ENCODE measurements at regions not wholly inside any gene's neighbourhood (a gene's known extent, or its start where the extent isn't known, plus 50 kb on each side); places are given as distances from the start of the nearest gene placed in this dataset.

DNA sequence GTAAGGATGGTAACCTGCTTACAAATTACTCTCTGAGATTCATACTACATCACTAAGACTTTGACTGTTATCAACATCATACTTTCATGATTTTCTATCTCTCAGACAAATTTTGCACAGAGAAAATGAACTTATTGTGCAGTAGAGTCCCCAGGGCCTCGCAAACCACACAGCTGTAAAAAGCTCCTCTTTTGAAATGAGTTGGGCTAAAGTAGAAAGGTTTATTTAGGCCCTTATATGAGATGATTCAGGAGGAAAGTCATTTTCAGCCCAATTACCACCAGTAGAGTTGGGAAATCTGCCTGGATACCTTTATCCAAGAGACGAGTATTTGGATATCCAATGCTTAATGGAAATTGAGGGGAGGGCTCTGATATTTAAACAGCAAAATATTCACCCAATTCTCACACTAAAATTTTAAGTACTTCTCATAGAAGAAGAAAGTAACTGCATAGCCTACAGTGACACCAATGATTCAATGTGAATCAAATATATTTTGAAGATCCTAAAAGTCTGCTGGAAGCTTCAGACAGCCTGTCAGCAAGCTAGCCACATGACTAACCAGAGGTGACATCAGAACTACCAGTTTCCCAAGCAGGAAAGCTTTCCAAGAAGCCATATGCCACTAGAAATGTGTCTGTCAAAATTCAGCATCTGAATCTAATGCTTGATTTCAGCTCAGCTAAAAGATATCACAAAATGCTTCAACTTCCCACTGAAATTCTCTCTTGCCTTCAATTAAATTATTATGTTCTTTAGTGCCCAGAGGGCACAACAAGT, 190.1 kb upstream of the SYT1 start:
- DNase-seq (ENCODE audit: extremely low read depth, low read depth, low spot score): no peak

DNA sequence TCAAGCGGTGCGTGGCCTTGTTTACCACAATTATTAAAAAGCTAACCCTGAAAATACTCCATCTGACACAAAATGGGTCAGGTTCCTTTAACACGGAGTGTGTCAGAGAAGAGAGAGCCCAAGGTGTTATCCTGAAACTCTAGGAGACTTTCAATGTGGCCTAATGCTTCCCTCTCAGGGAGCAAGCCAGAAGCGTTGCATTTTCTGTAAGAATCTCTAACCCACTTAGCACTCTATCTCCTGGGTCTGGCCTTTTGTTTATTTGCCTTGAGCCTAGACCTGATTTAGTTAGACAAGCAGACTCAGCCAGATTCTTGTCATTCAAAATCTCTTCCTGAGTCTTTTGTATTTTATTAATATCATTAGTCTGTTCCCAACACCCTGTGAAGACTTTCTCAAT, 184.0 kb upstream of the SYT1 start:
- no peak for DNase-seq (ENCODE audit: extremely low read depth, low read depth, low spot score)

DNA sequence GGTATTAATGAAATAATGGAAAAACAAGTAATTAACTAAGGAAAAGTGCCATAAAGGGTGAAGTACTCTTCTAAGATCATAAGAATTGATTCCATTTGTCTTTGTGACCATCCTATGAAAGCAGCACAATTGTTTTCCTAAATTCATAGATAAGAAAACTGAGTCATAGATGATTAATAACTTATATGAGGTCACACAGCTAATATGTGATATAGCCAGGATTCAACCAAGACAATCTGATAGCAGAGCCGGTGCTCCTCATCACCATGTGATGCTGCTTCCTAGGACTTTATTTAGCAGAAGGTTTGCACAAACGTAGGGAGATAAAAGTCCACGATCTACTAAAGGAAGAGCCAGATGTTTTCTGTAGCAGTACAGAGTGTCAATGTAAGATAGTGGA, 181.5 kb upstream of the SYT1 start:
- no peak for DNase-seq (ENCODE audit: extremely low read depth, low read depth, low spot score)

DNA sequence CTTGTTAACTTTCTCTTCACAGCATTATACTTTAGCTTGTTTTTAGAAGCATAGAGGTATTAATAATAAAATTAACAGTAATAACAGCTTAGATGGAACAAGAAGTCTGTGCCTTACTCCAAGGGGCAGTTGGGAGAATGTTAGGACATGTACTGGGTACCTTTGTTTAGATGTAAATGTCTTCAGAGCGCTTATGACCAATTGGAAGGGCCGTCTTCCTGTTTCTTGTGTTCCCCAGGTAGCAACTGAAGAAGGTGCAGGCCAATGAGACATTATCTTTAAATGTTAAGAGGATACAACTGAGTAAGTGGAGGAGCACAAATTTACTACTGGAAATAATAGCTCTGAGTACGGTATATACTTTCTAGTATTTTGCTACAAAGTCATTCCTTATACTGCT, 180.9 kb upstream of the SYT1 start:
- no peak for DNase-seq (ENCODE audit: extremely low read depth, low read depth, low spot score)

DNA sequence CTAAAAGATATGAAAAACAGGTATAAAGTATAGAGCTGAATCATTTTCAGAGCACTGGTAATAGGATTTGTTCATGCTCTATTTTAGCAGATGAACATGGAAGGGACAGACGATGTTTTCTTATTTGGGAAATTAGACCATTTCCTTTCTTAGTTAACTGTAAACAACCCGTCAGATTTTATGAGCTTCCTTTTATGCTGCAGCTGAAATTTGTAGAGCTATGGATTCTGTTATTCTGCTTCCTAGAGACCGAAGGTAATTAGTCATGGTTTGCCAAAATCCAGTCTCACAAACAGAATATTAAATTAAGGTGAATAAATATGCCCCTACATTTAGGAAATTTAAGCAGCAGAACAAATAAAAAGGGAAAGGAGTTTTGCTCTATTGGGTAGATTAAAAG, 180.2 kb upstream of the SYT1 start:
- no peak for DNase-seq (ENCODE audit: extremely low read depth, low read depth, low spot score)

DNA sequence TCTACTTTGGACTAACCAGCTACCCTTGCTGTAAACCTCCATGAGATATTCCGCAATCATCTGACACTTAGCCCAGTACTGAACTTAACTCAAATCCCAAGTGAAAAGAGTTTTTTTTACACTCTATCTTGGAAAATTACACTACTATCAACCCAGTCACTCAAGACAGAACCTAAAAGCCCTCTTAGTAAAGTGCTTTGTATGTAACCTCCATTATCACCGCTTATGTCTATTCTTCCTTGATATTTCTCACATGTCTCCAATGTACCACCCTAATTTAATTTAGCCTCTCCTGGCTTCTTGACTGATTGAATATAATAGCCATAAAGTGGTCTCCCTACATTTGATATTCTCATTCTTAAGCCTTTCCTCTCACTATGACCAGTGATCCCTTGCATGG, 168.8 kb upstream of the SYT1 start:
- DNase-seq (ENCODE audit: extremely low read depth, low read depth, low spot score): no peak

DNA sequence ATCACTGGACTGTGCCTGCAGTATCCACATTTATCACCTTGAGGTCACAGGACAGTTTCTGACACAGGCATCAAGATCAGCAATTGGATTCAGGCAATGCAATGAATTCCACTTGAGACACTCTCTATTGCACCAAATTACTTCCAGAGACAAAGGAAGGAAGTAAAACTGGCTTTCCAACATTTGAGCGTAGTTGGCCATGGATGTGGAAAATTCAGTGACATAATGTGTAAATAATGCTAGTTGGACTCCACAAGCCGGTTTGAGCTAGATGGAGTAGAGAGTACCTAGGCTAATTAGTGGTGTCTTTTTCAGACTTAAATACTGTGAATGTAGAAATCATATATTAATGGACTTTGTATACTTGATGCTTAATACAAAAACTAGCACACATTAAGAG, 168.3 kb upstream of the SYT1 start:
- DNase-seq (ENCODE audit: extremely low read depth, low read depth, low spot score): no peak

DNA sequence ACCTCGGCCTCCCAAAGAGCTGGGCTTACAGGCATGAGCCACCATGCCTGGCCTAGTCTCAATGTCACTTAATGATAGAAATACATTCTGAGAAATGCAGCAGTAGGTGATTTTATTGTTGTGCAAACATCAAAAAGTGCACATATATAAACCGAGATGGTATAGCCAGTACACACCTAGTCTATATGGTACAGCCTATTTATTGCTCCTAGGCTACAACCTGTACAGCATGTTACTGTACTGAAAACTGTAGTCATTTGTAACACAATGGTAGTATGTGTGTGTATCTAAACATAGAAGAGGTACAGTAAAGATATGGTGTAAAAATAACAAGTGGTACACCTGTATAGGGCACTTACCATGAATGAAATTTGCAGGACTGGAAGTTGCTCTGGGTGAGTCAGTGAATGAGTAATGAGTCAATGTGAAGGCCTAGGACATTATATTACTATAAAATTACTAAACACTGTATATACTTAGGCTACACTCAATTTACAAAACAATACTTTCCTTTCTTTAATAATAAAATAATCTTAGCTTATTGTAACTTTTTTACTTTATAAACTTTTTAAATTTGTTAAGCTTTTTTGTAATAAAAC, 166.7 kb upstream of the SYT1 start:
- no peak for DNase-seq (ENCODE audit: extremely low read depth, low read depth, low spot score)

DNA sequence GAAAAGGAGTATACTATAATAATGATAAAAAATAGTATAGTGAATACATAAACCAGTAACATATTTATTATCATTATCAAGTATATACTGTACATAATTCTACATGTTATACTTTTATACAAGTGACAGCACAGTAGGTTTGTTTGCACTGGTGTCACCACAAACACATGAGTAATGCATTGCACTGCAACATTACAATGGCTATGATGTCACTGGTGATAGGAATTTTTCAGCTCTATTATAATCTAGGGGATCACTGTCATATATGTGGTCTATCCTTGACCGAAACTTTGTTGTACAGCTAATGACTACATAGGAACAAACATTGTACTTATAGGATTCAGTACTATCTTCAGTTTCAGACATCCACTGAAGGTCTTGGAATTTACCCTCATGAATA, 165.8 kb upstream of the SYT1 start:
- no peak for DNase-seq (ENCODE audit: extremely low read depth, low read depth, low spot score)

DNA sequence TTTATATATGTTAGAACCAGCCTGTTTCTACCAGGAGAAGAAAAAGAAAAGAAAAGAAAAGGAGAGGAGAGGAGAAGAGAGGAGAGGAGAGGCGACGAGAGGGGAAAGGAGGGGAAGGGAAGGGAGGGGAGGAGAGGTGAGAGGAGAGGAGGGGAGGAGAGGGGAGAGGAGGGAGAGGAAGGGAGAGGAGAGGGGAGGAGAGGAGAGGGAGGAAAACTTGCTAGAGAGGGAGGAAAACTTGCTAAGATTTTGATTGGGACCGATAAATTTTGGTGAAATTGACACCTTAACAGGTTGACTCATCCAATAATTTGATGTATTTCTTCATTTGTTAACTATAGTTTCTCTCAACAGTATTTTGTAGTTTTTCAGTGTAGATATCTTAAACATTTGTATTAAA, 164.0 kb upstream of the SYT1 start:
- DNase-seq (ENCODE audit: extremely low read depth, low read depth, low spot score): no peak

DNA sequence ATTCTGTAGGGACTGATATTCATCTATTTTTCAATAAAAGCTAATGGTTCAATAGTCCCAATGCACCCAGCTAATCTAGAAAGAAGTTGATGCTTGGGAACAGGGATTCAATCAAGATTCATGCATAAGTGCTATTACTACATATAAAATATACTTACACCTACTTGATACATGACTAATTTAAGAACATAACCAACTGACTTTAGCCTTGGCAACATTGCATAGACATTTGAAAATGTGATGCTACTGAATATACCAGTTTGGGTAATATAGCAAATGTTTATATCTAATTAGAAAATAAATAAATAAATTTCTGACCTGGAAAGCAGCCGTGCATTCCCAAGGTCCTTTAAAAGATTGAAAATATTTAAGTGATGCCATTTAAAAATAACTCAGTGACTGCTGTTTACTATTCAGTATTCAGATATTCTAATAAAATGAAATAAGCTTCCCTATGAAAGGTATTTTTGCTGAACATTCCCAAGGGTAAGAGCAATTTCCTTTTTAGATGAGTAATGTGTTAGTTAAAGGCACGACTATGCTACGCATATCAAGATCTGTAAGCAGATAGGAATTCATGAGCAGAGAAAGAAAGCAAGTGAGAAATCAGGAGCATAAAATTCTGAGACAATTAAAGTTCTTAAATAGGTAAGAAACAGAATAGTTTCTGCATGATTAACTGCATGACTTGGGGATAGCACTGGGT, 160.6 kb upstream of the SYT1 start:
- DNase-seq (ENCODE audit: extremely low read depth, low read depth, low spot score): peak; percentile 83

DNA sequence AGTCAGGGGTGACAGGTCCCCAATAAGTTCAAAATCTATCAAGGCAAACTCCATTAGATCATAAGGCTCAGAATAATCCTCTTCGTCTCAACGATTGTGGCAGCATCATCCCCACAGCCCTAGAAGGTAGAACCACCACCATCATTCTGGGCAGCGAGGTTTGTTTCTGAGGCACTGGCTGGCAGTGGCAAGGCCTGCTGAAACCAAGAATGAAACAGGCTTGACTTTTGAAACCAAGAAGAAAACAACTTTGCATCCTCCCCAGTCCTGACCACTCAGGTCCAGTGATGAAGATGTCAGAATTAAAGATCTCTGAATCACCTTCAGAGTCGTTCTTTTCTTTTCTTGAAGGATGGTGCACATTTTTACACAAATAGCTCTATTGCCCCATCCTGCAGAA, 152.6 kb upstream of the SYT1 start:
- no peak for DNase-seq (ENCODE audit: extremely low read depth, low read depth, low spot score)

DNA sequence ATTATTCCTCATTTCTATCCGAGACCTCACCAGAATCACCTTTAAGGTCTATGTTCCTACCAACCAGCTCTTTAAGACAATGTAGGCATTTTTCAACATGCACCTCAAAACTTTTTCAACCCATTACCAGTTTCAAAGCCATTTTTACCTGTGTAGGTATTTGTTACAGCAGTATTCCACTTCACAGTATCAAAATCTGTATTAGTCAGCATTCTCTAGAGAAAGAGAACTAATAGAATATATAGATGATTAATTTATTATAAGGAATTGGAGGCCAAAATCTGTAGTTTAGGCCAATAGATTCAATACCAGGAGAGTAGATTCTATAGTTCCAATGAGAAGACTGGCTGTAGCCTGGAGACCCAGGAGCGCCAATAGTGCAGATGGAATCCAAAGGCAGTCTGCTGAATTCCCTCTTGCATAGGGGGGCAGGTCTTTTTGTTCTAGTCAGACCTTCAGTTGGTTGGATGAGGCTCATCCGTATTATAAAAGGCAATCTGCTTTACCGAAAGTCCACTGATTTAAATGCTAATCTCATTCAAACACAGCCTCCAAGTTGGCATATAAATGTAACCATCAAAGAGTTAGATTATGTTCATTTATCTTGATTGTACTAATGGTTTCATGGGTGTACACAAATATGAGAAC, 151.6 kb upstream of the SYT1 start:
- no peak for DNase-seq (ENCODE audit: extremely low read depth, low read depth, low spot score)

DNA sequence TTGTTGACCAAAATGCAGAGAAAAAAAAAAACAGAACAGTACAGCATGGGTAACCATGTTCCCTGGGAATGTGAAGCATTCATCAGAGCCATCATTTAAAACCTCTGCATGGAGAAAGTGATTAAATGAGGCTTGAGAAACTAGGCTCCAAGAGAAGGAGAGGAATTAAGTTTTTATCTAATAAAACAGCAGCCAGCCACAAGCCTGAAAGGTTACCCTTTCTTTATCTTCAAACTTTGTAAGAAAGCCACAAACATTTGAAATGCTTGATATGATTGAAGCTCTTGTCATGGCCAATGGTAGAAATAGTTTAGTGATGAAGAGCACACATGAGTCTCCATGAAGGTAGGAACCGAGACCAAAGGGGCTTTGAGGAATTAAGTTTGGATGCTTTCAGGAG, 144.9 kb upstream of the SYT1 start:
- no peak for DNase-seq (ENCODE audit: extremely low read depth, low read depth, low spot score)

DNA sequence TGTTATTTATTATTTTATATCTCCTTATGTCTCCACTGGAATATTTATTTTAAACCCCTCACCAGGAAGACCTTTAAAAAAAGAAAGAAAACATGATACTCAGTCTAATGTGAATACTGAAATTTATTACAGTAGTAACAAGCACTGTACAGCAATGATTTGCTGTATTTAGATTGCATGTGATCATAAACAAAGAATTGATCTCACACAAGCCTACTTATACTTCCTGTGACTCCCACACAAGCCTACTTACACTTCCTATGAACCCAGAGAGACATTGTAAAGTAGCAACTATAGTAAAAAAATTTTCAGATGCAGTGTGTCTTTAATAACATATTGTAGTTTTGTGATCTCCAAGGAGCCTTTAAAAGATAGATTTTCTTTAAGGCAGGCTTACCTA, 142.7 kb upstream of the SYT1 start:
- peak; percentile 25 for DNase-seq (ENCODE audit: extremely low read depth, low read depth, low spot score)

DNA sequence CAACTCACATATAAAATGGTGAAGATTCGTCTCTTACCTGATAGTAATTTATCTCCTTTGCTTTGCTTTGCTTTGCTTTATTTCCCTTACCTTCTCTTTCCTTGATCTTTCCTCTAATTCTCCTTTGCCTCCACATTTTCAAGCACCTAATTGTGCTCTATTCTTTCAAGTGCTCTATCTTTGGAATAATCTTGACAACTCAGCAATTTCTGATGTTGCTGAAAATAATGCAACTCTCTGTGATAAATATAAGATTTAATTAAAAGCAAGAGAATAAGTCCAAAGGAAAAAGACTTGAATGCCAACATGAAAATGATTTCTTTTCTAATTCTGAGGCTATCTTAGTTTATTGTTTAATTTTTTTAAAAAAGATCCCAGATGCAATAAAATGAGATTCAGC, 139.5 kb upstream of the SYT1 start:
- no peak for DNase-seq (ENCODE audit: extremely low read depth, low read depth, low spot score)

DNA sequence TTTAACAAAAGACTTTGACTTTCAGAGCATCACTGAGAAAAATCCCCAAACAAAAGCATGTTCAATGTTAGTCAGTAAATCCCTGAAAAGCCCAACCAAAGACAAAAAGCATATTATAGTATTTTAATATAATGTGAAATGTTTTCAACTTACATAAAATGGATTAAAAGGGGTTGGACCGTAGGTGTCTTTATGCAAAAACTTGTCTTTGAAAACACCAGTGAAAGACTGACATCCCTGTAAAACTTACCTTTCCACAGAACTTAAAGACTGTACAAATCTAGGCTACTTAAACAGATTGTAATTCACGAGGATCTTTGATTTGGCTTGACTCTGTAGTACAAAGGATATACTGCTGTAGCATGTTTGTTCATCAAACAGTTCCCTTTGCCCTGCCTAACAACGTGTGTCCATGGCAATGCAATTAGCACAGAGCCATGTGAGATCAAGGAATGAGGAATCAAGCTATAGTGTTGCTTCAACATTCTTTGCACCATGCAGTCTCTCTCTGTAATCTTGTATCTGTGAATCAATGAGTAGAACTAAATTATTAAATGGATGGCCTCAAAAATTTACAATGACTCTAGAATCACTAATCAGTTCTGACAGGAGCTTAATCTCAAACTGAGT, 138.5 kb upstream of the SYT1 start:
- no peak for DNase-seq (ENCODE audit: extremely low read depth, low read depth, low spot score)

DNA sequence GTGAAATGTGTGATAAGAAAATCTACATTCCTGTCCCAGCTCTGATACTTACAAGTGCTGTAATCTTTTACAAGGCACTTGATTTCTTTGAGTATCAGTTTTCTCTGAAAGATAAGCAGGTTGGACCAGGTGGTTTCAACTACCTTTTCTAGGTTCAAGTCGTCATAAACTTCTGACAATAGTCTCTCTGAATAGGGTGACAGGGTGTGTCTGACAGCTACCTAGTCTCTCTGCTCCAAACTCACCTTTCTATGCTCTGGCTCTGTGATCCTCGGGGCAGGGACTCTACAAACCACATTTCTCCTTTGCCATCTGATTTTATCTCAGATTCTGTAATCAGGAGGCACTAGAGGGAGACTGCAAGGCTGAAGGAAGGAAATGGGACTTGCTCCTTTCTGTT, 137.7 kb upstream of the SYT1 start:
- DNase-seq (ENCODE audit: extremely low read depth, low read depth, low spot score): no peak

DNA sequence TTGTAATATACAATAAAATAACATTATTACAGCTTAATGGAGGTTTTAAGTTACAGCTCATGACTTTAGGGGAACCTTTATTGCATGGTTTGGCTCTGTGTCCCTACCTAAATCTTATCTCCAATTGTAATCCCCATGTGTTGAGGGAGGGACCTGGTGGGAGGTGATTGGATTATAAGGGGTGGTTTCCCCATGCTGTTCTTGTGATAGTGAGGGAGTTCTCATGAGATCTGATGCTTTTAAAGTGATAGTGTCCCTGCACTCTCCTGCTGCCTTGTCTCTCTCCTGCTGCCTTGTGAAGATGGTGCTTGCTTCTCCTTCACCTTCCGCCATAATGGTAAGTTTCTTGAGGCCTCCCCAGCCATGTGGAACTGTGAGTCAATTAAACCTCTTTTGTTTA, 132.1 kb upstream of the SYT1 start:
- no peak for DNase-seq (ENCODE audit: extremely low read depth, low read depth, low spot score)

DNA sequence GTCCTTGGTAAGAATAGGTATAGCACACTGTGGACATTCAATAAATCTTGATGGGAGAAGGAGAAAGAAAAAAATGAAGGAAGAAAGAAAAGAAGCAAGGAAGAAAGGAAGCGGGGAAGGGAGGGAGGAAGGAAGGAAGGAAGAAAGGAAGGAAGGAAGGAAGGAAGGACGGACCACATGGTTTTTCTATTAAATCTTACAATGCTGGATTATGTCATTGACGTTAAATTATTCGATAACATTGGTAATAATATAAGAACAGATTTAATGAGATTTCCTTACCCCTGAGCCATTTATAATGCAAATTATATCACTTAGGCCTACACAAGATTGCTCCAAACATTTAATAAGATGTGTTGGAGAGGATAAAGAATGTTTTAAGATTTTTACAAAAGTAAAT, 124.9 kb upstream of the SYT1 start:
- no peak for DNase-seq (ENCODE audit: extremely low read depth, low read depth, low spot score)

DNA sequence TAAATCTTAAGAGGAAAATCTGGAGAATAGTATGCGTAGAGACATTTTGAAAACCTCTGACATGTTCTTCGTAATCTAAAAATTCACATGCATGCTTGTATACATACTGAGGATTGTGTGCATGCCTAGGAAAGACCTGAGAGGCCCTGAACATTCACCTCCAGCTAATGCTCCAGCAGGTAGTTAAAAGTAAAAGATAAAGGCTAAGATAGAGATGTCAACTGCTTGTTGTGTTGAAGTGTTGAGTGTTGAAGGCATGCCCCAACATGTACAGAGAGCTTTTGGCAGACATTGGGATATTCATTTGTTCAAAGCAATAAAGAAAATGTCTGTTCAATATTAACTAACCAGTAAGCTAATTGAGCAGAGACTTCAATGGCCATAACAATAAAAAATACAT, 118.6 kb upstream of the SYT1 start:
- no peak for DNase-seq (ENCODE audit: extremely low read depth, low read depth, low spot score)

Data from glomerular endothelial cell (primary cell).